ENCODE measurements at regions not wholly inside any gene's neighbourhood (a gene's known extent, or its start where the extent isn't known, plus 50 kb on each side); places are given as distances from the start of the nearest gene placed in this dataset.

DNA sequence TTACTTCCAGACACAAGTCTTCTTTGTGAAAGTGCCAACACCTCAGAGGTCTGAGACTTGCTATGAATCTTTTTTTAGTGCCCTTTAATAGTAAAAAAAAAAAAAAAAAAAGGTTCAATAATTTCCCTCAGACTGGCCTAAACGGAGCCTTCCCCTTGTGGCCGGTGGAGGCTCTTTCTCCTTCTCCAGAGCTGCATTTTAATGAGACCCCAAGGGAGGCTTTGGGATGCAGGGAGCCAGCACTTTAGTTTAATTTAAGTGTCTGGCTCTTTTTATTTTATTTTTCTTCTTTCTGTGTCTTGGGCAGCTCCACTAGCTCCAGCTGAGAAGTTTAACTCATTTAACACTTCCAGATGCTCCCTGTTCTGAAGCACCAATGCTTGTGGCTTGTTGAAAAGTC lies 67.8 kb upstream of the MAPK4 start:
- DNase-seq = no peak

DNA sequence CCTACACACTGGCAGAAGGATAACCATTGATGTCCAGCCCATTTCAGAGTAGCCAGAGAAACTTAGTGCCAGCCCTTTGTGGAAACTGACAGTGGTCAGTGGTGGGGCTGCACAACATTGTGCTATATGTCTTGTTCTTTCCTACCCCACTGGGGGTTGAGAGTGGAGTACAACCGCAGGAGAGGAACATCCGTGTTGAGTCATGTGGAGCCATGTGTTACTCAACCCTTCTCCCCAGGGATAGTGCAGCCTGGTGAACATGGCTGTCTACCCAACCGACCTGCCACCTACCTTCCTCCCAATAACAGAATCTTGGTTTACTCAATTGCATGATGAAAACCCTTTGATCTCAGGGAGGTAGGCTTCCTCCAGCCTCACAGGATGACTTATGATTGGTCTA lies 65.3 kb upstream of the MAPK4 start:
- DNase-seq = no peak

DNA sequence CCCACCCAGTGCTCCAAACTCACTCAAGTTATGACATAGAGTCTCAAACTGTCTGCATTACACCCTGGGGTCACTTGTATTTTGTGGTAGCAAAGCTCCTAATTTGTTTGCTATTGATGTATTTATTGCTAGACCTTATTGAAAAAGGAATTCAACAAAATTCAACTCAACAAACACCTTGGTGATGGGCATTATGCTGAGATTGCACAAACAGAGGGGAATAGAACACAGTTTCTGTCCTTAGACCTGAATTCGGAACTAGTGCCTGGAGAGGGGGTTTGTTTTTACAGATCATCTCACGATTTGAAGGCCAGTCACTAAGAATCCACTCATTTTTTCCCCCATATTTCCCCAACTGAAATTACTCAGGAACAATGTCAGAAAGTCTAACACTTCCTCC lies 53.5 kb upstream of the MAPK4 start:
- no peak for DNase-seq

DNA sequence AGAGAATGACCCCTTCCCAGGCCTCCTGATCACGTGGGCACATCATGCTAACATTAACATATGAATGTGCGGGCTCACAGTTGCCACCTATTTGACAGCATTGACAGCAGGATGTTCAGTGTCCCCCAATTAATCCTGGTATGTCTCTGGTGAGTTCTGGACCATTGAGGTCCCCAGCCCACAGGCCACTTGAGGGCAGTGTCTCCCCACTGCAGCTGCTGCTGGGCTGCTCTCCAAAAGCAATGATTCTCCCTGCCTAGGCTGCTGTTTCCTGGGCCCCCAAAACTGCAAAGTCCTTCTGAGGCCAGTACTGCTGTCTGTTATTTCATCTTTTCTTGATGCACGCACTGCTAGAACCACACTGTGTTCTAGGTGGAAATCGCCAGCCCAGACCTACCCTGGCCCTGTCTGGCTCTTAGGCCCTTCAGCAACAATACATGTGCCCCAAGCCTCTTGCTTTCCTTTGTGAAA lies 52.7 kb upstream of the MAPK4 start:
- no peak for DNase-seq

DNA sequence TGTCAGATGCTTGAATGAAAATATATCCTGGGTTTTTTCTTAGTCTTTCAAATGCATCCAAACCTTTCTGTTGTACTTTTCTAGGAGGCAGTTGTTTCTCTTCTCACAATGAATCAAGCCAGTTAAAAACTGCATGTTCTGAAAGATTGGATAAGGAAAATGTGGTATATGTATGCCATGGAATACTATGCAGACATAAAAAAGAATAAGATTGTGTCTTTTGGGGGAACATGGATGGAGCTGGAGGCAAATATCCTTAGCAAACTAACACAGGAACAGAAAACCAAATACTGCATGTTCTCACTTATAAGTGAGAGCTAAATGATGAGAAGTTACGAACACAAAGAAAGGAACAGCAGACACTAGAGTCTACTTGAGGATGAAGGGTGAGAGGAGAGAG lies 51.7 kb upstream of the MAPK4 start:
- DNase-seq = no peak

DNA sequence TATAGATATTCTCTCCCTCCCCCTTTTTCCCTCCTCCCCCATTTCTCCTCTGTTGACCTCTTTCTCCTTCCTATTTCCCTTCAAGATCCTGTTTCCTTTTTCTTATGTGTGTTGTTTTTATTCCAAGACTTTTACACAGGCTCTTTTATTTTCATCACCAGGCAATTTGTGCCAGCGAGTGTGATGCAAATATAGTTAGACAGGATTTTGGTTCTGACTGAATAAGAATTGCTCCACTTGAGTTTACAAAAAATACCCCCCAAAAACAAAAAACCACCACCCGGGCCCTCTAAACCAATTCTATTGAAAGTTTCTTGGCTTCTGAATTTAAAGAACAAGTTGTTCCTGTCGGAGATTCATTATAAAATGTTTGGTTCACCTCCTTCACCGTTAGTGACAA lies 50.9 kb upstream of the MAPK4 start:
- DNase-seq = no peak
